Hindlimb muscle (tissue), 1 donor: ENCODE measurements at regions not wholly inside any gene's neighbourhood (a gene's known extent, or its start where the extent isn't known, plus 50 kb on each side); places are given as distances from the start of the nearest gene placed in this dataset.
"Not testable (repeated sequence)": the region's sequence is repeated elsewhere in the genome, so short reads cannot be mapped to it uniquely, and the experiment has no call there.

Experiments used
- DNase-seq: peaks from one replicate; pipeline ENCODE4 v3.0.0-alpha.2; 2013

DNA sequence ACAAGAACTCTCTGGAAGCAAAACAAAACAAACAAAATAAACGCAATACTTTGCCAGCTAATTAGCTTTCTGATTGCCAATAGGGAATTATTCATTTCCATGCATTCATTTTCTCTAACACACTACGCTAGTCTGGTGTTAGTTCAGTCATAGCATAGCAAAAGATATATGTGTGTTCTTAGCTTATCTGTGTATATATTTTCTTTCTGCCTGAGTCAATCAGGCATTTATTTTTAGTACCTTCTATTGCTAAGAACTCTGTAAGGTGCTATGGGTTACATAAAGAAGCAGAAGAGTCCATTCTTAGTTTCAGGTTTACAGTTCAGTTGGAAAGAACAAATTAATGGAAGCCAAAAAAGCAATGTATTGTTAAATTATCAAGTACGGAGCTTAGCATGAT lies 490.9 kb downstream of the KLF5 start:
- no peak for DNase-seq

DNA sequence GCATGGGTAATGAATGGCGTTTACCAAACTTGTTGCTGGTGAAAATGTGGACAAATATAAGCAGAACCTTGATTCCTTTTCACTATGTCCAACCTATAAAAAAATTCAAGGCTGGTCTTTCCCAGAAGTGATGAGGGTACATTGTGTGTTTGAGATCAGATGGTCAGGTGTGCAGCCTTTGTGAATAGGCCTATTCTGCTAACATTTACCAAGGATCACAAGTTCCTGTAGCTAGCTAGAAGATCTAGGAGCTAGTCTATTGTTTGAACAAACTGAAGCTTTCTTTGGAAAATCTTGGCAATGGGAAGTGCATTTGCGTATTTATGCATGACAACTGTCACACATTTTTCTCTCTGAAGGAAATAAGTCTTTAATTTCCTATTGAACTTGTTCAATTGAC lies 489.6 kb downstream of the KLF5 start:
- DNase-seq = no peak

DNA sequence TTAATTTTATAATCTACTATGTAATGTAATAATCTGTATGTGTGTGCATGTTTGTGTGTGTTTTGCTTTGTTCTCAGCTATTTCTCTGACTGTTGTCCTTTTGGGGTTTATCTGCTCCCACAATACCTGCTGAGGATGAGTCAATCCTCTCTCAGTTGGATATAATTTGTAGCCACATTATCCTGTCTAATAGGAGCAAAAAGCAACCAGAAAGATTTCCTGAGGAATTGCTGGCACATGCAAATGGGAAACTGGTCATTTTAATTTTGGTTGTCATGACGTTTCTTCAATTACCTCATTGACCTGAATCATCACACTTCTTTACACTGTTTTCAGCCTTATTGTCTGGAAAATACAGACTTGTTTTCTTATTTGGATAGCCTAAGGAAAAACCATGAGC lies 488.4 kb downstream of the KLF5 start:
- no peak for DNase-seq

DNA sequence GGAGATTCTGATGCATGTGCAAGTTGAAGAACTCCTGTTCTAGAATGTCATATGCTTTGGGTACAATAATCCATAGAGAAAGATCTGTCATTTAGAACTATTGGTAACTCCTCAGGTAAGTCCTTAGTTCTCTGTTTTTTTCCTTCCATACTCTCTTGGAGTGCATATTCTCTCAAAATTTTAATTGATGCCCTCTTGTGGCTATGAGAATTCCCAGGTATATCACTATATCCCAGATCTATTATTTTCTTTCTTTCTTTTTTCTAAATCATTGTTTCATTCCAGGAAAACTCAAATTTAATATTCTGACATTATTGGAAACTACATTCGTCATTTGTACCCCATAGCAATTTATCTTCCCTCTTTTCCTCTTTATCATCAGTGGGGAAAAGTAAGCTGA lies 485.4 kb downstream of the KLF5 start:
- DNase-seq = no peak

DNA sequence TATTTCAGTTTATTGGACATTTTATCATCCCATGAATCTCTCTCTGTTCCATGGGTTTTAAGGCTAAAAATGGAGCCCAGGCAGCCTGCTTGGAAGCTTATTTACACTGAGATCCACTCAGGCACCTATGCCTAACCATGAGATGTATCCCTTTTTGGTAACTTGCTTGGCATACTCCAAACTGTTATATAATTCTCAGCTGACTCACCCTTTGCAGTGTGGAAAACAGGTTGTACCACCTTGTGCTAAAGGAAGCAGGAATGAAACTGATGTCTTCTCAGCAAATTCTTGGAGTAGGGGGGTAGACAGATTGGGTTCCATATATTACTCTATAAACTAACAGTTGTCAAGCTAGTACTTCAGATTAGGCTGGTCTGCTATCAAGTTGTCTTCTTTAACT lies 483.6 kb downstream of the KLF5 start:
- DNase-seq = no peak

DNA sequence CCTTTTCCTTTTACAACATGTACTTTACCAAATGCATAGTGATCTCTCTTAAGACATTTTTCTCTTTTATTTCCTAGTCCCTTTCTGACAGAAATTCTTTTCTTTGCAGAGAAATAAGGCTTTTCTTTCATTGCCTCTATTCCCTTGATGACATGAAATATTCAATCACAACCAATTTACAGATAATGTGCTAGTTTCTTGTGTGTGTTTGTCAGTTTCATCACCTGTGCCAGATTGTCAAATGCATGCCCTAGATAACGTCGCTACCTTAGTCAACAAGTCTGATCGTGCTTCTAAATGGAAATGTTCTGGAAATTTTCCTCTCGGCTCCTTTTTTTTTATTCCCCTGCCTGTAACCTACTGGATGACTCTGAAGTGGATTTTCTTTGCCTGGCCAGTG lies 478.1 kb downstream of the KLF5 start:
- DNase-seq = no peak

DNA sequence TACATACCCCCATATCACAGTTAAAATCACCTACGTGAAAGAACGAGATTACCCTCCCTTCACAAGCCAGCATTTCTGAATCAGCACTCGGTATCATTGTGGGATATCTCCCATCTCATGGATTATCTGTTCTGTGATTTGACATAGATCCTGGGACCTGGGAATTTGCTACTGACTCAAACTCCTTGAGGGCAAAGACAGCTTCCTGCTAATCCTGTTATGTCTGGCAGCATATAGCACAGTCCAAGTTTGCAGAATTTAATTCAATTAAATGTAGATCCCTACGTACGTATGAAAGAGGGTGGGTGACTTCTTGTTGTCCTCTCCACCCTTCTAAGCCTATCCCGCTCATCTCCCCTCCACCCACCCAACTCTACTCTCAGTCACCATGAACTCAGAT lies 476.5 kb downstream of the KLF5 start:
- DNase-seq = no peak

- no peak for DNase-seq
Measured at GRCh38 chr13:73532987-73533510, 474.2 kb downstream of the KLF5 start.

GRCh38 chr13:73532582-73532981 lies 473.8 kb downstream of the KLF5 start:
- DNase-seq = no peak

- DNase-seq = no peak
Measured at GRCh38 chr13:73531014-73531413, 472.2 kb downstream of the KLF5 start.

GRCh38 chr13:73522937-73523336 lies 464.1 kb downstream of the KLF5 start:
- DNase-seq = no peak

- DNase-seq = peak; percentile 24
Measured at GRCh38 chr13:73521985-73522524, 463.2 kb downstream of the KLF5 start.

DNA sequence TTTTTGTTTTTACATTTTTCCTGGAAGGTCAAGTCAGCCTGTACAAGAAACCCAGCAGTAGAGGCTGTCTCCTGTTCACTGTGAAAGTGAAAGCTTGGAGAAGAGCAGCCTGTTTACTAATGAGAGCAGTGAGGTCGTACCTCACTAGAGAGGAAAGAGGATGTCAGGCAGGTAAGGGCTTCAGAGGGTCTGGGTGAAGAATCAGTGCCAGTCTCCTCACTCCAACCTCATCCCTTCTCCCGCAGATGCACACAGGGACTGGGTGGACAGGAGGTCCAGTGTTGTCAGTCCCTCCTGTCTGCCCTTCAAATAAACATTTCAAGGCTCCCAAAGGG lies 462.5 kb downstream of the KLF5 start:
- no peak for DNase-seq

DNA sequence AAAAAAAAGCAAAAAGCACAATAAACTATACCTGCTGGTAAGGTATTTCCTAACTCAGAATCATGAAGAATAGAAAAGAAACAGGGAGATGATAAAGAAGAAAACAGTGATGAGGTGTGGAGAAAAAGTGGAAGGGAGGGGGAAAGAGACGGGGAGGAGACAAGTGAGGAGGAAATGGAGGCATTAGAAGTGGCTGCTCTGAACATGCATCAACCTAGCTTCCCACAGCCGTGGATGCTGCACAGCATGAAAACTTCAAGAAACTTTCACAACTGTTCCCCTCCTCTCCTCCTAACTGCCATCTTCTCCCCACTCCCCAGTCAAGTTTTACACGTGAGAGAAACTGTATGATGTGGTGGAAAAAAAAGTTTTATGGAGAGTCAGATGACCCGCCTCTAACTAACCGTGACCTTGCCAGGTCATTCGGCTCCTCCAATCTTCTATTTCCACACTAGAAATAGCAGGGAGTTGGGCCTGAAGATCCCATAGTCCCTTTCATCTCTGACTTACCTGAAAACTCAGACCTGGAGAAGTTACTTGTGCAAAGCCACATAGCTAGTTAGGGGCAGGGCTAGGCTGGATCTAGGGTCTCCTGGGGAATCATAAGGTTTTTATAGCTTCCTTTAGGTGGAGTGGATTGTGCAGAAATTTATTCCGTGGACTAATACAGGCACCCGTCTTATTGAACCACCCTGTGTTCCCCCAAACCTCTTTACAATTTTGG lies 461.9 kb downstream of the KLF5 start:
- DNase-seq = no peak

- DNase-seq = not testable (repeated sequence)
Measured at GRCh38 chr13:73520135-73520534, 461.3 kb downstream of the KLF5 start.

DNA sequence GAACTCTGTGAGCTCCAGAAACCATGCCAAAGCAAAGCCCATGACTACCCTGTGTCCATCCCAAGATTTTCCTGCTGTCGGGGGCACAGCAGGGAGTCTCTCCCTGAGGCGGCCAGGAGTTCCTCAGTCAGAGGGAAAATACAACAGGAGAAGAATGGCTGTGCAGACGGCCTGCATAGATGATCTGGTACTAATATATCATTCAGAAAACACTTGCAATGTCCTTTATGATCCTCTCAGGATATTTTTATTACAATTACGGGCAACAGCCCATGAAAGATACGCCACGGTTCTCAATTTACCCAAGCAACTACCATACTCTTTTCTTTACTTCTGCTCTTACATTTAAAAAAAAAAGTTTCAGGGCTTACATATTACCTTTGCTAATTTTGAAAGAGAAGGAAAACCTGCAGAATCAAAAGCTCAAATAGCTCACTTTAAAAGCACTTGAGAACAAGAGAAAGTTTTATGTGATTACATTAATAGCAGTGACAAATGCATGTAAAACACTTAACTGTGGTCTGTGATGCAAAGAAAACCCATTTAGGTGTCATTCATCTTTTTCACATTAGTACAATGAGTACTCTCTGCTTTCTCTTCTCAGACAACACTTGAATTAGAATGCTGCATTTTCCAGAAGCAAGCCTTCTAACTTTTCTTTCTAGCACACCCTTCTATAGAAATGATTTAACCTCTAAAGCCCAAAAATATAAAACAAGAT lies 460.8 kb downstream of the KLF5 start:
- DNase-seq = no peak

- no peak for DNase-seq
Measured at GRCh38 chr13:73517766-73518165, 459.0 kb downstream of the KLF5 start.

DNA sequence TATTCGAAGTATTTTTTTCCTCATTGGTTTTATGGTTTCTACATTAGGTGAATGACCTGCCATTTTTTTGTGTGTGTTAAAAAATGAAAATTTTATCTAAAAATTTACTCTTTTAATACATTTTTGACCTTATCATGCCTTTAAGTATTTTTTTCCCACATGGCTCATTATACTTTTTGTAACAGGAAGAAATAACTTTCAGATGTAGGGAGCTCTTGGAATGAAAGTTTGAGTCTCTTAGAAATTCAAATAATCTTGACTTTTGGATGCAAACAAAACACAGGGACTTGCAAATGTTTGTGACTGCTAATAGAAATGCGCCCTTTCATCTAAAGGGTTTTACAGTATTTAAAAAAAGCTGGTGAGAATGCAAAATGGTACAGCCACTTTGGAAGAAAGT lies 457.9 kb downstream of the KLF5 start:
- no peak for DNase-seq

DNA sequence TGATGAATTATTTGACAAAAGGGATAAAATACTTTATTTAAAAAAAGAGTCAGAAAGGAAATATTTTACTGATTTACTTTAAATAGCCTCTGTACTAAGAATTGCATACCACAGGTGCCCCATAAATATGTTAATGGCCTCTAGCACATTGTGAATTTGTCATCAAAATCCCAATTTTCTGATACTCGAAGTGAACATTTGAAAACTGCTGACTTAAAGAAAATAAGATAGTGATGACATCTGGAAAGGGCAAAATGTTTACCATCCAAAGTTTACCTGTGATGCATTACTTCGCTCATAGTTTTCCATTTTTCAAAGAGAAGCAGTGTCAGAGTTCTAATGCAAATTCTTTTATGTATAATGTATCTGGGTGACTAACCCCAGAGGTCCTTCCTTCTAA lies 455.4 kb downstream of the KLF5 start:
- DNase-seq = no peak

GRCh38 chr13:73513751-73514150 lies 454.9 kb downstream of the KLF5 start:
- no peak for DNase-seq

- DNase-seq = no peak
Measured at GRCh38 chr13:73508841-73509240, 450.0 kb downstream of the KLF5 start.

DNA sequence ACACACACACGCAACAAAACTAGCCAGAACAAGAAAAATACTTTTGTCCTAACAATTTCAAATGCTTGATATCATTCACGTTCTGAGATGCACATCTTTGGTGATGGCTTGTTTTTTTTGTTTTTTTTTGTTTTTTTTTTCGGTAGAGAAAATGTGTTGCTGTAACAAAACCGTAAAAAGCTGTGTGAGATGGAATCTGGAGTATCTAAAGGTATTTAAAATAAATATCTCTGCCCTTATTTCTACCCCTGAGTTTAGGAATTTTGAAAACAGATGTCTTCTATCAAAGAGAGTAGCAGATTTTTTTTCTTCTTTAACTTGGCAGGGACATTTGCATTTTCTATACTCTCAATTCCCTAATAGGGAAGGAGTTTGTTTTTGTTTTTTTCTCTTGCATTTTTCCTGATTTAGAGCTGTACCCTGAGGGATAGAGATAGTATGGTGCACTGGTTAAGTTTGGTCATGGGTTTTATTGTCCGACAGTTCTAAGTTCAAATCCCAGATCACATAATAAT lies 446.6 kb downstream of the KLF5 start:
- no peak for DNase-seq

DNA sequence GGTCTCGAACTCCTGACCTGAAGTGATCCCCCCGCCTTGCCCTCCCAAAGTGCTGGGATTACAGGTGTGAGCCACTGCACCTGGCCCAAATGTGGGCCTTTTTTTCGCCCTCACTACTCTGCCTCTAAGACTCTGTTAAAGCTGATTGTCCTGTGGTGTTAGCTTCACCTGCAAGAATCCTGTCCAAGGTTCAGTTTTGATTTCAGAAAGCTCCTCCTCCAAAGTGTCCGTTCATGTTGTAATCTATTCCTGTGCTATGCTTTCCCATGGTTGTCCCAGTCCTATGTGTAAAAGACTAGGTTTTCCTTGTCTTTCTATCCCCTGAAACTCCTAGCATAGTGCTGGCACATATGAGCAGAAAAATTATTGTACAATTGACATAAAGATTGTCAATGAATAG lies 440.9 kb downstream of the KLF5 start:
- no peak for DNase-seq

DNA sequence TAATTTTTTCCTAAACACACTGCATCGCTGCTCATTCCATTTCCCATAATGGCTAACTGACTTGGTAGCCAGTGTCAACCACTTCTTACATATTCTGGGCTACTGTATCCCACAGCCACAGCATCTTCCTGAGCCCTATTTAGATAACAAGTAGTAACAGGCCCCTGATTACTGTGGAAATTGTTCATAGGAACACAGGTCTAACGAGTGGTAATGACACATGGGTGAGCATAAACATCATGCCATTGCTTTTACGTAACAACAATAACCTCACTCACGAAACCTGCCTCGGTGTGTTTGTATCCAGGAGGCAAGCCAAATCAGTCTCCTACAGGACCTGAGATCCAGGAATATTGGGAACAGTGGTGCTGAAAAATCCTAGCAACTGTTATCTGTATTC lies 438.6 kb downstream of the KLF5 start:
- DNase-seq = no peak
